ENCODE measurements at regions not wholly inside any gene's neighbourhood (a gene's known extent, or its start where the extent isn't known, plus 50 kb on each side); places are given as distances from the start of the nearest gene placed in this dataset.

DNA sequence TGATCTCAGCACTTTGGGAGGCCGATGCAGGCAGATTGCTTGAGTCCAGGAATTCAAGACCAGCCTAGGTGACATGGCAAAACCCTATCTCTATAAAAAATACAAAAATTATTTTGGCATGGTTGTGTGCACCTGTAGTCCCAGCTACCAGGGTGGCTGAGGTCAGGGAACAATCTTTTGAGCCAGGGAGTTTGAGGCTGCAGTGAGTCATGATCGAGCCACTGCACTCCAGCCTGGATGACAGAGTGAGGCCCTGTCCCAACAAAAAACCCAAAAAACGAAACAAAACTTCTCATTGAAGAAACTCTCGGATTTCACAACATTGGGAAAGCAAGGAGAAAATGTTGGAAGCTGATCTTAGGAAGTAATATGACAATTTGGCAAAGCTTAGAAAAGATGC lies 317.3 kb upstream of the MGAT5 start:
- H3K23me2 ChIP-seq (ENCODE audit: insufficient read length, low read depth, low read length, poor library complexity, severe bottlenecking) = no peaks in the 10 kb centered on the region
- H3K56ac ChIP-seq (ENCODE audit: insufficient read length, low read depth, low read length) = no peak overlapping the region
- H4K8ac ChIP-seq (replicated peaks; ENCODE audit: insufficient read length, low read depth, low read length) = no peak overlapping the region
- no peaks in the 10 kb centered on the region; the same call in 1 of the 2 replicates for H3K27me3 Mint-ChIP-seq (ENCODE audit: low read depth)
- no peak overlapping the region for H3K27ac Mint-ChIP-seq
- no peaks in the 10 kb centered on the region for H3K36me3 Mint-ChIP-seq (ENCODE audit: insufficient read depth in 1 of 3, low read depth in 3 of 3)
- no peaks in the 10 kb centered on the region for H3K79me1 ChIP-seq (ENCODE audit: insufficient read depth, low read depth, low read length, poor library complexity, severe bottlenecking)
- no peak overlapping the region for H3K9ac ChIP-seq (ENCODE audit: extremely low read depth, insufficient read length, low read length)
- no peak overlapping the region for H4K91ac ChIP-seq (ENCODE audit: insufficient read length, low read depth, low read length)
- no peak overlapping the region for H3K18ac ChIP-seq (ENCODE audit: insufficient read length, low read depth, low read length)
- no peak overlapping the region for H3T11ph ChIP-seq (ENCODE audit: low read length)
- no peak overlapping the region for H2BK20ac ChIP-seq (ENCODE audit: low read depth, low read length, poor library complexity, severe bottlenecking)
- no peak overlapping the region for H3K27ac ChIP-seq (ENCODE audit: insufficient read length, low read depth, low read length)
- H2AK5ac ChIP-seq (ENCODE audit: insufficient read length, low read length) = no peak overlapping the region
- no peak overlapping the region for H3K23ac ChIP-seq (ENCODE audit: insufficient read length, low read depth, low read length)
- no peak for DNase-seq
- no peaks in the 10 kb centered on the region for H3K9me3 ChIP-seq (ENCODE audit: control insufficient read depth, low read depth, low read length)
- TF ChIP-seq, protein P1, sequence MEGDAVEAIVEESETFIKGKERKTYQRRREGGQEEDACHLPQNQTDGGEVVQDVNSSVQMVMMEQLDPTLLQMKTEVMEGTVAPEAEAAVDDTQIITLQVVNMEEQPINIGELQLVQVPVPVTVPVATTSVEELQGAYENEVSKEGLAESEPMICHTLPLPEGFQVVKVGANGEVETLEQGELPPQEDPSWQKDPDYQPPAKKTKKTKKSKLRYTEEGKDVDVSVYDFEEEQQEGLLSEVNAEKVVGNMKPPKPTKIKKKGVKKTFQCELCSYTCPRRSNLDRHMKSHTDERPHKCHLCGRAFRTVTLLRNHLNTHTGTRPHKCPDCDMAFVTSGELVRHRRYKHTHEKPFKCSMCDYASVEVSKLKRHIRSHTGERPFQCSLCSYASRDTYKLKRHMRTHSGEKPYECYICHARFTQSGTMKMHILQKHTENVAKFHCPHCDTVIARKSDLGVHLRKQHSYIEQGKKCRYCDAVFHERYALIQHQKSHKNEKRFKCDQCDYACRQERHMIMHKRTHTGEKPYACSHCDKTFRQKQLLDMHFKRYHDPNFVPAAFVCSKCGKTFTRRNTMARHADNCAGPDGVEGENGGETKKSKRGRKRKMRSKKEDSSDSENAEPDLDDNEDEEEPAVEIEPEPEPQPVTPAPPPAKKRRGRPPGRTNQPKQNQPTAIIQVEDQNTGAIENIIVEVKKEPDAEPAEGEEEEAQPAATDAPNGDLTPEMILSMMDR (conservative IDR thresholded peaks at IDR 0.05) = no peak
- H3K4me1 ChIP-seq (ENCODE audit: insufficient read depth, low read length) = no peaks in the 10 kb centered on the region
- H3K27me3 ChIP-seq (ENCODE audit: insufficient read depth, low read length) = no peaks in the 10 kb centered on the region
- H2BK15ac ChIP-seq (ENCODE audit: low read depth, low read length) = no peak overlapping the region
- no peak overlapping the region for H2BK12ac ChIP-seq (ENCODE audit: insufficient read length, low read depth, low read length)
- no peak overlapping the region for H3K4me3 Mint-ChIP-seq
- peaks cover 5 to 6% of the 10 kb centered on the region in 2 experiments for H3K4me1 Mint-ChIP-seq
- H3K79me2 ChIP-seq (ENCODE audit: insufficient read depth, low read length) = no peaks in the 10 kb centered on the region
- H3K4ac ChIP-seq (ENCODE audit: low read depth, low read length) = no peak overlapping the region
- H2BK5ac ChIP-seq (ENCODE audit: insufficient read length, low read length) = no peak overlapping the region
- H2AFZ ChIP-seq (ENCODE audit: low read length) = no peak overlapping the region
- no CpG with 5 or more reads among the region's 4 CpGs for WGBS (ENCODE audit: extremely low coverage, insufficient read length, low lambda C conversion rate)
- H2BK120ac ChIP-seq (ENCODE audit: low read depth, low read length, poor library complexity, severe bottlenecking) = no peak overlapping the region
- no peaks in the 10 kb centered on the region; a peak in 1 of 5 replicates for H3K9me3 Mint-ChIP-seq
- H3K4me2 ChIP-seq (ENCODE audit: insufficient read depth, insufficient read length, low read length) = no peak overlapping the region
- no peak overlapping the region for H4K5ac ChIP-seq (ENCODE audit: insufficient read length, low read depth, low read length)
- H4K20me1 ChIP-seq (ENCODE audit: control insufficient read depth, insufficient read depth, insufficient read length) = no peaks in the 10 kb centered on the region
- H3K14ac ChIP-seq (ENCODE audit: insufficient read depth, low read length) = no peak overlapping the region
